ENCODE measurements at regions not wholly inside any gene's neighbourhood (a gene's known extent, or its start where the extent isn't known, plus 50 kb on each side); places are given as distances from the start of the nearest gene placed in this dataset.
"Not testable (repeated sequence)": the region's sequence is repeated elsewhere in the genome, so short reads cannot be mapped to it uniquely, and the experiment has no call there.

DNA sequence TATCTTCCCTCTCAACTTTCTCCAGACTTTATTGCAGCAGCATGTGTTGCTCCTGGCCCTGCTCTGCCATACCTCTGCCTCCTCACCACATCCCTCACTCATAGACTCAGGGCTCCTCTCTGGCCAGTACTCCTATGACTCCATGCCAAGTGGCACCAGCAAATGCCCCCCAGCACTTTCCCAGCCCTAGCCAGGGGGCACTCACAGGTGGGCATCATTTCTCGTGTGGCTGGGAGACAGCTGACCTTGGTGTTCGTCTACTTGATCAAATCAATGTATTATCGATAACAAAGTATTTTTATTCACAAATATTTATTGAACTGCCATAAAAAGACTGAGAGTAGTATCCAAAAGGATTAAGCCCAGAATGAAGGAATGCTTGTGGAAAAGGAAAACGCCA, 418.2 kb downstream of the FAM72C start:
- WGBS = 82% methylated on average over 4 of the region's 4 CpGs

DNA sequence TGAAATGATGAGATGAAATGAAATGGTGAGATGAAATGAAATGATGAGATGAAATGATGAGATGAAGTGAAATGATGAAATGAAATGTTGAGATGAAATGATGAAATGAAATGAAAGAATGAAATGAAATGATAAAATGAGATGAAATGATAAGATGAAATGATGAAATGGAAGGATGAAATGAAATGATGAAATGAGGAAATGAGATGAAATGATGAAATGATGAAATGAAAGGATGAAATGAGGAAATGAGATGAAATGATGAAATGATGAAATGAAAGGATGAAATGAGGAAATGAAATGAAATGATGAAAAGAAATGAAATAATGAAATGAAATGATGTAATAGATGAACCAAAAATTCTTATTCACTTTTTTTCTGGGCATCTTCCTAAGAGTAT, 467.1 kb downstream of the FAM72C start:
- H3K27me3 ChIP-seq; H3K9me3 ChIP-seq; H3K4me1 ChIP-seq; H3K27ac ChIP-seq; DNase-seq (ENCODE audit: low spot score in 2 of 2); H3K4me3 ChIP-seq; H3K36me3 ChIP-seq: not testable (repeated sequence)

More for the DNA sequence above, 418.2 kb downstream of the FAM72C start:
- Histone ChIP-seq H3K4me3 (no peak overlapping the region), H3K9me3 (no peaks in the 10 kb centered on the region), H3K27ac (no peak overlapping the region), H3K27me3 (no peaks in the 10 kb centered on the region), H3K4me1 (no peaks in the 10 kb centered on the region), H3K36me3 (no peaks in the 10 kb centered on the region)
- TF ChIP-seq POLR2A (IDR thresholded peaks at IDR 0.05) = no peak
- TF ChIP-seq POLR2AphosphoS5 (IDR thresholded peaks at IDR 0.05) = no peak
- TF ChIP-seq EP300 (IDR thresholded peaks at IDR 0.05) = no peak
- TF ChIP-seq, protein P1, sequence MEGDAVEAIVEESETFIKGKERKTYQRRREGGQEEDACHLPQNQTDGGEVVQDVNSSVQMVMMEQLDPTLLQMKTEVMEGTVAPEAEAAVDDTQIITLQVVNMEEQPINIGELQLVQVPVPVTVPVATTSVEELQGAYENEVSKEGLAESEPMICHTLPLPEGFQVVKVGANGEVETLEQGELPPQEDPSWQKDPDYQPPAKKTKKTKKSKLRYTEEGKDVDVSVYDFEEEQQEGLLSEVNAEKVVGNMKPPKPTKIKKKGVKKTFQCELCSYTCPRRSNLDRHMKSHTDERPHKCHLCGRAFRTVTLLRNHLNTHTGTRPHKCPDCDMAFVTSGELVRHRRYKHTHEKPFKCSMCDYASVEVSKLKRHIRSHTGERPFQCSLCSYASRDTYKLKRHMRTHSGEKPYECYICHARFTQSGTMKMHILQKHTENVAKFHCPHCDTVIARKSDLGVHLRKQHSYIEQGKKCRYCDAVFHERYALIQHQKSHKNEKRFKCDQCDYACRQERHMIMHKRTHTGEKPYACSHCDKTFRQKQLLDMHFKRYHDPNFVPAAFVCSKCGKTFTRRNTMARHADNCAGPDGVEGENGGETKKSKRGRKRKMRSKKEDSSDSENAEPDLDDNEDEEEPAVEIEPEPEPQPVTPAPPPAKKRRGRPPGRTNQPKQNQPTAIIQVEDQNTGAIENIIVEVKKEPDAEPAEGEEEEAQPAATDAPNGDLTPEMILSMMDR (IDR thresholded peaks at IDR 0.05) = no peak
- DNase-seq (ENCODE audit: low spot score in 2 of 2) = no peak

DNA sequence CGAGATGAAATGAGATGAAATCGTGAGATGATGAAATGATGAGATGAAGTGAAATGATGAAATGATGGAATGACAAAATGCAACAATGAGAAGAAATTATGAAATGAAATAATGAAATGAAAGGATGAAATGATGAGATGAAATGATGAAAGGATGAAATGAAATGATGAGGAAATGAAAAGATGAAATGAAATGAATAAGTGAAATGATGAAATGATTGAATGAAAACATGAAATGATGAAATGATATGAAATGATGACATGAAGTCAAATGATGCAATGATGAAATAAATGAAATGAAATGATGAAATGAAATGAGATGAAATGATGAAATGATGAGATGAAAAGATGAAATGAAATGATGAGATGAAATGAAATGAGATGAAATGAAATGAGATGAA, 467.7 kb downstream of the FAM72C start:
- not testable (repeated sequence) for H3K4me3 ChIP-seq; H3K4me1 ChIP-seq; H3K27ac ChIP-seq; H3K36me3 ChIP-seq; H3K27me3 ChIP-seq; DNase-seq (ENCODE audit: low spot score in 2 of 2); H3K9me3 ChIP-seq
- whole genome bisulfite sequencing = no CpG with 5 or more reads among the region's 2 CpGs

DNA sequence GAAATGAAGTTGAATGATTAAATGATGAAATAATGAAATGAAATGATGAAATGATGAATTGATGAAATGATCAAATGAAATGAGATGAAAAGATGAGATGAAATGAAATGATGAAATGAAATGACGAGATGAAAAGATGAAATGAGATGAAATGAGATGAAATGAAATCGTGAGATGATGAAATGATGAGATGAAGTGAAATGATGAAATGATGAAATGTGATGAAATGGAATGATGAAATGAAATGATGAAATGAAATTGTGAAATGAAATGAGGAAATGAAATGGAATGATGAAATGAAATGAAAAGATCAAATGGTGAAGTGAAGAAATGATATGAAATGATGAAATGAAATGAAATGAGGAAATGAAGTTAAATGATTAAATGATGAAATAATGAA, 468.7 kb downstream of the FAM72C start:
- H3K27ac ChIP-seq; DNase-seq (ENCODE audit: low spot score in 2 of 2); H3K4me3 ChIP-seq; H3K36me3 ChIP-seq; H3K27me3 ChIP-seq; H3K4me1 ChIP-seq; H3K9me3 ChIP-seq: not testable (repeated sequence)
- WGBS = 71% methylated on average over 2 of the region's 2 CpGs

DNA sequence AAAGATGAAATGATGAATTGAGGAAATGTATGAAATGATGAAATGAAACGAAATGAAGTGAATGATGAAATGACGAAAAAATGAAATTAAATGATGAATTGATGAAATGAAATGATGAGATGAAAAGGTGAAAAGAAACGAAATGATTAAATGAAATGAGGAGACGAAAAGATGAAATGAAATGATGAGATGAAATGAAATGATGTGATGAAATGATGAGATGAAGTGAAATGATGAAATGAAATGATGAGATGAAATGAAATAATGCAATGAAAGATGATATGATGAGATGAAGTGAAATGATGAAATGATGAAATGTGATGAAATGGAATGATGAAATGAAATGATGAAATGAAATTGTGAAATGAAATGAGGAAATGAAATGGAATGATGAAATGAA, 469.7 kb downstream of the FAM72C start:
- H3K27ac ChIP-seq; H3K36me3 ChIP-seq; H3K9me3 ChIP-seq; DNase-seq (ENCODE audit: low spot score in 2 of 2); H3K4me3 ChIP-seq: not testable (repeated sequence)
- peaks cover 12% of the 10 kb centered on the region for H3K4me1 ChIP-seq
- 76% methylated on average over 3 of the region's 4 CpGs for WGBS
- H3K27me3 ChIP-seq = peaks cover 15% of the 10 kb centered on the region

DNA sequence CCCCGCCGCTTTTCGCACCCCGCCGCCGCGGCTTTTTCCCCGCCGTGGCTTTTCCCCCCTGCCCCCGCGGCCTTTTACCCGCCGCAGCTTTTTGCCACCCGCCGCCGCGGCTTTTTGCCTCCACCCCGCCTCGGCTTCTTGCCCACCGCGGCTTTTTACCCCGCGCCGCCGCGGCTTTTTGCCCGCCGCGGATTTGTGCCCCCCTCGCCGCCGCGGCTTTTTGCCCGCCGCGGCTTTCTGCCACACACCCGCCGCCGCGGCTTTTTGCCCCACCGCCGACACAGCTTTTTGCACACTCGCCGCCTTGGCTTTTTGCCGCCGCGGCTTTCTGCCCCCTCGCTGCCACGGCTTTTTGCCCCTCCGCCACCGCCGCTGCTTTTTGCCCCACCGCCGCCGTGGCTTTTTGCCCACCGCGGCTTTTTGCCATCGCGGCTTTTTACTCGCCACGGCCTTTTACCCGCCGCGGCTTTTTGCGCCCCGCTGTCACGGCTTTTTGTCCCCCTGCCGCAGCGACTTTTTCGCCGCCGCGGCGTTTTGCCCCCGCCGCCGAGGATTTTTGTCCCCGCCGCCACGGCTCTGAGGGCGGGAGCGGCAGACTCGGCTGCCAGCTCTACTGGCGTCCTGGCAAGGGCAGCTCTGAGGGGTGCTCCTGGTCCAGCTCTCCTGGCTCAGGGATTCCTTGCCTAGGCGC, 473.6 kb downstream of the FAM72C start:
- DNase-seq (ENCODE audit: low spot score in 2 of 2) = peak; percentile 32 to 65
- WGBS = 0% methylated on average over 25 of the region's 85 CpGs

DNA sequence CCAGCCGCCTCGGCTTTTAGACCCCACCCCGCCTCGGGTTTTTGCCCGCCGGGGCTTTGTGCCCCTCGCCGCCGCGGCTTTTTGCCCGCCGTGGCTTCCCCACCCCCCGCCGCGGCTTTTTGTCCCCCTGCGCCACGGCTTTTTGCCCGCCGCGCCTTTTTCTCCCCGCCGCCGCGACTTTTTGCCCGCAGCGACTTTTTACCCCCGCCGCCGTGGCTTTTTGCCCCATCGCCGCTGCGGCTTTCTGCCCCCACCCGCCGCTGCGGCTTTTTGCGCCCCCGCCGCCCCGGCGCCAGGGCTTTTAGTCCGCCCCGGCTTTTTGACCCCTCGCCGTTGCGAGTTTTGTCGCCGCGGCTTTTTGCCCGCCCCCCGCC, 474.4 kb downstream of the FAM72C start:
- Histone ChIP-seq H3K9me3 (no peaks in the 10 kb centered on the region), H3K36me3 (no peaks in the 10 kb centered on the region), H3K4me3 (peak overlapping the region; percentile 49), H3K4me1 (peaks cover 15% of the 10 kb centered on the region), H3K27me3 (peaks cover 18% of the 10 kb centered on the region), H3K27ac (no peak overlapping the region)
- TF ChIP-seq, protein P1 (IDR thresholded peaks at IDR 0.05) = no peak
- TF ChIP-seq POLR2AphosphoS5 (IDR thresholded peaks at IDR 0.05) = no peak
- no peak for TF ChIP-seq EP300 (IDR thresholded peaks at IDR 0.05)
- no peak for TF ChIP-seq POLR2A (IDR thresholded peaks at IDR 0.05)
- WGBS = 1% methylated on average over 34 of the region's 50 CpGs
- DNase-seq (ENCODE audit: low spot score in 2 of 2) = no peak

More for the DNA sequence above, 473.6 kb downstream of the FAM72C start:
- H3K4me3 ChIP-seq = peak overlapping the region; percentile 49
- not testable (repeated sequence) for H3K27ac ChIP-seq, H3K36me3 ChIP-seq, H3K9me3 ChIP-seq
- peaks cover 15% of the 10 kb centered on the region for H3K4me1 ChIP-seq
- peaks cover 18% of the 10 kb centered on the region for H3K27me3 ChIP-seq

DNA sequence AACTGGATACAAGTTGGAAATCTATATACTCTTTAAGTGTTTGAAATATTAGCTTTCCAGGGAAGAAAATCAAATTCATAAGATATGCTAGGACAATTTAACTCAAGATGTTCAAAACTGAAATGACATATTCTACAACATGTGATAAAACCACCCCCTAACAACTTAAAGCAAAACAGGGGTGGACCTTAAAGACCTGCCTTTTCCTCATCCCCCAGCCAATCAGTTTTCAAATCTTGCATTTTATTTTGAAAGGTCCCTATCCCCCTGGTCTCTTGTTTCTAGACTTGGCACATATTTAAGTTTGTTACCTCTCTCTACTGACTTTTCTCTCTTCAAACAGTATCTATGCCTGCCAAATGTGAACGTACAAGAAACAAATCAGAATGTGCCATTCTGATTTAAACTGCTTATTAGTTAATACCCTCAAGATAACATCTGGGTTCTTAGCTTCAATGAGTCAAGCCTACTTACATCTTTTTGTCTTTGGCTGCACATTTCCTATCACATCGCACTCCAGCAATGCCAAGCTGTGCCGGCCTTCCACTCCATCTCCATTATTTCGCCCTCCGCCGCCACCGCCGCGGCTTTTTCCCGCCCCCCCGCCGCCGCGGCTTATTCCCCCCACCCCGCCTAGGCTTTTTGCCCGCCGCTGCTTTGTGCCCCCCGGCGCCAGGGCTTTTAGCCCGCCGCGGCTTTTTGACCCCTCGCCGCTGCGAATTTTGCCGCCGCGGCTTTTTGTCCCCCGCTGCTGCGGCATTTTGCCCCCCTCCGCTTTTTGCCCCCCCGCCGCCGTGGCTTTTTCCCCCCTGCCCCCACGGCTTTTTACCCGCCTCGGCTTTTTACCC, 475.0 kb downstream of the FAM72C start:
- H3K9me3 ChIP-seq; H3K36me3 ChIP-seq; DNase-seq (ENCODE audit: low spot score in 2 of 2): not testable (repeated sequence)

More for the DNA sequence above, 475.0 kb downstream of the FAM72C start:
- Histone ChIP-seq H3K27me3 (peaks cover 18% of the 10 kb centered on the region), H3K4me3 (peak overlapping the region; percentile 49), H3K4me1 (peaks cover 15% of the 10 kb centered on the region)
- not testable (repeated sequence) for H3K27ac ChIP-seq
- 0% methylated on average over 3 of the region's 37 CpGs for WGBS

All from suprapubic skin (tissue), 4 donors.